Suprapubic skin (tissue), 2 donors: ENCODE measurements at regions not wholly inside any gene's neighbourhood (a gene's known extent, or its start where the extent isn't known, plus 50 kb on each side); places are given as distances from the start of the nearest gene placed in this dataset.

ENCODE experiments used
- EP300 ChIP-seq: sonication (generic); formaldehyde crosslinking; IDR thresholded peaks from one replicate; pipeline ENCODE4 v1.6.1; 2017; ENCODE audit warnings: antibody characterized with exemption
- POLR2A ChIP-seq, 2 donors: fragments of 450-650 bp; IDR thresholded peaks; one replicate each; pipeline ENCODE4 v1.6.1; 2017; ENCODE audit warnings: antibody characterized with exemption in 2 of 2, mild to moderate bottlenecking in 2 of 2, moderate library complexity in 2 of 2

- TF ChIP-seq POLR2A (IDR thresholded peaks at IDR 0.05) = no peak
- TF ChIP-seq EP300 = no peak
These were observed 301.9 kb downstream of the IL20RB start for GRCh38 chr3:137259701-137260100.
